ENCODE measurements at regions not wholly inside any gene's neighbourhood (a gene's known extent, or its start where the extent isn't known, plus 50 kb on each side); places are given as distances from the start of the nearest gene placed in this dataset.

GRCh38 chr12:66921151-66921550, 242.3 kb upstream of the GRIP1 start:
- no TSS peak for BruUV-seq (replicated peaks)
- FAIRE-seq: no peak
- TF ChIP-seq POLR2H (tag; IDR thresholded peaks at IDR 0.05; ENCODE audit: low read depth) (no peak), ZNF239 (CRISPR knock-in tag; IDR thresholded peaks at IDR 0.05) (no peak), NFE2 (IDR thresholded peaks at IDR 0.05; ENCODE audit: low read depth) (no peak), ZBTB26 (CRISPR knock-in tag; IDR thresholded peaks at IDR 0.05) (no peak)
- 0% methylated on average over 1 of the region's 1 CpG for whole genome bisulfite sequencing (ENCODE audit: insufficient coverage, low coverage, missing lambda C conversion rate)
- ChIA-PET CTCF (ENCODE audit: low intra/inter-chr PET ratio) (no interaction called here), POLR2A (no interaction called here)
- Histone ChIP-seq H3K27me3 (ENCODE audit: control insufficient read depth in 2 of 2, insufficient read depth in 2 of 2, low read length in 2 of 2) (no peaks in the 10 kb centered on the region), H2AFZ (ENCODE audit: low read depth, low read length) (no peak overlapping the region), H3K4me3 (no peak overlapping the region), H3K36me3 (ENCODE audit: control insufficient read depth, insufficient read depth, low read length) (no peaks in the 10 kb centered on the region), H3K27ac (ENCODE audit: extremely low read depth, low read depth, low read length) (no peak overlapping the region), H3K4me2 (ENCODE audit: insufficient read depth, low read length) (no peak overlapping the region; the same call in 1 of the 2 replicates), H4K20me1 (replicated peaks; ENCODE audit: control insufficient read depth, insufficient read depth, low read length) (no peaks in the 10 kb centered on the region), H3K4me1 (replicated peaks in 1 of 2; ENCODE audit: control insufficient read depth in 2 of 2, insufficient read depth in 2 of 2, low read length in 2 of 2) (peaks cover 0 to 5% of the 10 kb centered on the region in 2 experiments; a peak in 2 of 5 replicates), H3K79me2 (ENCODE audit: control insufficient read depth, insufficient read depth, low read length) (no peaks in the 10 kb centered on the region), H3K9ac (ENCODE audit: insufficient read depth in 1 of 2, low read depth in 2 of 2, low read length in 2 of 2) (no peak overlapping the region), H3K9me3 (replicated peaks; ENCODE audit: control insufficient read depth, insufficient read depth, low read depth, low read length) (no peaks in the 10 kb centered on the region), H3K9me1 (ENCODE audit: control insufficient read depth, insufficient read depth, low read length) (no peaks in the 10 kb centered on the region)
- ATAC-seq: no peak
- no peak for DNase-seq (ENCODE audit: extremely low read depth in 1 of 4, low spot score in 3 of 4)
- in situ Hi-C loops (cut with MboI): no loop called here
- intact Hi-C loops (cut with micrococcal nuclease): no loop called here

- BruUV-seq (replicated peaks): no TSS peak
- no peak for FAIRE-seq
- TF ChIP-seq SIX5 (IDR thresholded peaks at IDR 0.05; ENCODE audit: borderline replicate concordance in 1 of 2, insufficient read depth in 1 of 2, low read depth in 1 of 2, low read length in 2 of 2) (no peak), PPARD (CRISPR knock-in tag; IDR thresholded peaks at IDR 0.05) (no peak), GTF2F1 (IDR thresholded peaks at IDR 0.05; ENCODE audit: low read depth, low read length) (no peak)
- Histone ChIP-seq H3K4me3 (no peak overlapping the region), H3K9me1 (ENCODE audit: control insufficient read depth, insufficient read depth, low read length) (no peaks in the 10 kb centered on the region), H2AFZ (ENCODE audit: low read depth, low read length) (peak overlapping the region; percentile 31; the same call in 1 of the 2 replicates), H3K9me3 (replicated peaks; ENCODE audit: control insufficient read depth, insufficient read depth, low read depth, low read length) (no peaks in the 10 kb centered on the region), H3K4me2 (ENCODE audit: insufficient read depth, low read length) (no peak overlapping the region), H3K4me1 (replicated peaks in 1 of 2; ENCODE audit: control insufficient read depth in 2 of 2, insufficient read depth in 2 of 2, low read length in 2 of 2) (peaks cover 0 to 5% of the 10 kb centered on the region in 2 experiments; a peak in 2 of 5 replicates), H3K27ac (ENCODE audit: extremely low read depth, low read depth, low read length) (no peak overlapping the region), H3K27me3 (ENCODE audit: control insufficient read depth in 2 of 2, insufficient read depth in 2 of 2, low read length in 2 of 2) (no peaks in the 10 kb centered on the region), H3K36me3 (ENCODE audit: control insufficient read depth, insufficient read depth, low read length) (no peaks in the 10 kb centered on the region), H3K79me2 (ENCODE audit: control insufficient read depth, insufficient read depth, low read length) (no peaks in the 10 kb centered on the region), H3K9ac (ENCODE audit: insufficient read depth in 1 of 2, low read depth in 2 of 2, low read length in 2 of 2) (no peak overlapping the region), H4K20me1 (replicated peaks; ENCODE audit: control insufficient read depth, insufficient read depth, low read length) (no peaks in the 10 kb centered on the region)
- in situ Hi-C loops (cut with MboI) (no loop called here), intact Hi-C loops (cut with micrococcal nuclease) (no loop called here)
- no peak for ATAC-seq
- DNase-seq (ENCODE audit: extremely low read depth in 1 of 4, low spot score in 3 of 4): no peak
- CTCF ChIA-PET (ENCODE audit: low intra/inter-chr PET ratio): no interaction called here
- 6% methylated on average over 2 of the region's 2 CpGs for WGBS (ENCODE audit: insufficient coverage, low coverage, missing lambda C conversion rate)
- POLR2A ChIA-PET: no interaction called here
These were observed 246.2 kb upstream of the GRIP1 start for GRCh38 chr12:66925083-66925482.

Data from K562 (cell line).